ENCODE measurements at regions not wholly inside any gene's neighbourhood (a gene's known extent, or its start where the extent isn't known, plus 50 kb on each side); places are given as distances from the start of the nearest gene placed in this dataset.

GRCh38 chr12:60180298-60180697 is 584.5 kb downstream of the SLC16A7 start:
- no peak for TF ChIP-seq CTCF (IDR thresholded peaks at IDR 0.05; ENCODE audit: control extremely low read depth in 1 of 3, insufficient read depth in 1 of 3, low read depth in 1 of 3, low read length in 3 of 3)
- no peak for TF ChIP-seq MAFK (IDR thresholded peaks at IDR 0.05; ENCODE audit: low read depth, low read length)
- TF ChIP-seq TAF1 (IDR thresholded peaks at IDR 0.05; ENCODE audit: low read depth, low read length): no peak
- TF ChIP-seq EZH2 (IDR thresholded peaks at IDR 0.05; ENCODE audit: low read depth, low read length, severe bottlenecking): no peak
